Transverse colon (tissue), 4 donors: ENCODE measurements at regions not wholly inside any gene's neighbourhood (a gene's known extent, or its start where the extent isn't known, plus 50 kb on each side); places are given as distances from the start of the nearest gene placed in this dataset.

Experiments
- CTCF ChIP-seq, 5 experiments: fragments of 200-600 bp in 3 of 5; fragments of 450-650 bp in 2 of 5; sonication (generic) in 3 of 5; IDR thresholded peaks; 1 replicate in 2 of 5; 2 replicates in 3 of 5; pipeline ENCODE4 v1.5.1; 2016 to 2017; ENCODE audit warnings: antibody characterized with exemption in 5 of 5, inconsistent platforms in 3 of 5, mild to moderate bottlenecking in 2 of 5, moderate library complexity in 1 of 5
- POLR2A ChIP-seq: fragments of 450-650 bp; IDR thresholded peaks from one replicate; pipeline ENCODE4 v1.6.1; 2016; ENCODE audit warnings: antibody characterized with exemption, mild to moderate bottlenecking, moderate library complexity
- POLR2AphosphoS5 ChIP-seq, 3 donors: sonication (generic); formaldehyde crosslinking; IDR thresholded peaks; one replicate each; pipeline ENCODE4 v1.6.1; 2016; ENCODE audit warnings: antibody characterized with exemption in 3 of 3

- TF ChIP-seq POLR2AphosphoS5 (IDR thresholded peaks at IDR 0.05) (no peak), POLR2A (no peak), CTCF (IDR thresholded peaks at IDR 0.05) (no peak)
These were observed 146.6 kb upstream of the PLEKHG7 start for GRCh38 chr12:92556141-92556540.
